GM06990 (cell line): ENCODE measurements at regions not wholly inside any gene's neighbourhood (a gene's known extent, or its start where the extent isn't known, plus 50 kb on each side); places are given as distances from the start of the nearest gene placed in this dataset.

Experiments used
- DNase-seq: peaks from one replicate; pipeline ENCODE4 v3.0.0-alpha.2; 2011; ENCODE audit not compliant: insufficient read length; ENCODE audit errors: extremely low read depth
- H3K27me3 ChIP-seq: replicated peaks from 2 replicates; pipeline ENCODE4 v1.6.0; 2011; ENCODE audit warnings: low read length; ENCODE audit not compliant: control insufficient read depth, insufficient read depth
- H3K36me3 ChIP-seq: 2 replicates; pipeline ENCODE4 v1.5.1; 2011; ENCODE audit warnings: low read length; ENCODE audit not compliant: control insufficient read depth, insufficient read depth
- H3K4me3 ChIP-seq: replicated peaks from 2 replicates; pipeline ENCODE4 v1.5.1; 2011; ENCODE audit warnings: low read depth, mild to moderate bottlenecking, control low read depth, low read length
- CTCF ChIP-seq: IDR thresholded peaks from 2 replicates; pipeline ENCODE4 v1.5.1; 2011; ENCODE audit warnings: low read length, control low read depth, mild to moderate bottlenecking, inconsistent platforms; ENCODE audit not compliant: insufficient read depth, poor library complexity, severe bottlenecking

DNA sequence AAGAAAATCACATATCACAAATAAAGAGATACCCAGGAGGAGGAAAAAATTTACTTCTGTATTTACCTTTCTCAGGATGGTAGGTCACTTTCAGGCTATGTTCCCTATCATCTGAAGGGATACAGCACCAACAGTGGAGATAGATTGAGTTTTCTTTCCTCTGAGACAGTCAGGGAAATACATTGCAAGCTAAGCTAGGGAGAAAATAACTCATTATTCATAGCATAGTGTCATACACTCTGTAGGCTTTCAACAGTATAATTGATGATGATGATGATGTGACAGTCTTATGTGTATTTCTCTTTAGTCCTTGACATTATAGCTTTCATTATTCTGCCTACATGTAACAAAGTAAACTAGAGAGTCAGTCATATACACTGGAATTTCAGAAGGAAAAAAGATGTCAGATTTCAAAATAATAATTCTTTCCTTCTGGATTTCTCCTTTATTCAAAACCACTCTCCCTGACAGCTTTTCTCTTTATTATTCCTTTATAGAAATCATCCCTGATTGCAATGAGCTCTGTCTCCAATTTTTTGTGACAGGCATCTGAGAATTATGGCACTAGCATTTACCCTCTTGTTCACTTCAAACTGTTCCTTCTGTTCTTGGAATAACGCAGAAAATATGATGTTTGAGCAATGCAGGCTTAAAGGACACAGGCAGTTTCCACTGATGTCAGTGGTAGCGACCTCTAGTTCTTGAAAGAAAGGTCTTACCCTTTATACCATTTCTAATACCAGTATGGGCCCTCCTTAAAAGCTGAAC lies 169.1 kb upstream of the EPHA5 start:
- no peak for DNase-seq
- H3K27me3 ChIP-seq, result no peaks in the 10 kb centered on the region
- H3K36me3 ChIP-seq, result no peaks in the 10 kb centered on the region

GRCh38 chr4:65834707-65835106 lies 164.4 kb upstream of the EPHA5 start:
- DNase-seq, result no peak
- Histone ChIP-seq H3K27me3 (no peaks in the 10 kb centered on the region), H3K4me3 (no peak overlapping the region), H3K36me3 (no peaks in the 10 kb centered on the region)
- TF ChIP-seq CTCF, result no peak

More for the DNA sequence above, 169.1 kb upstream of the EPHA5 start:
- no peak overlapping the region for H3K4me3 ChIP-seq
- TF ChIP-seq CTCF, result no peak

- no peak for TF ChIP-seq CTCF
- no peak for DNase-seq
- Histone ChIP-seq H3K36me3 (no peaks in the 10 kb centered on the region), H3K27me3 (no peaks in the 10 kb centered on the region), H3K4me3 (no peak overlapping the region)
Measured at GRCh38 chr4:65831828-65832227, 161.5 kb upstream of the EPHA5 start.

DNA sequence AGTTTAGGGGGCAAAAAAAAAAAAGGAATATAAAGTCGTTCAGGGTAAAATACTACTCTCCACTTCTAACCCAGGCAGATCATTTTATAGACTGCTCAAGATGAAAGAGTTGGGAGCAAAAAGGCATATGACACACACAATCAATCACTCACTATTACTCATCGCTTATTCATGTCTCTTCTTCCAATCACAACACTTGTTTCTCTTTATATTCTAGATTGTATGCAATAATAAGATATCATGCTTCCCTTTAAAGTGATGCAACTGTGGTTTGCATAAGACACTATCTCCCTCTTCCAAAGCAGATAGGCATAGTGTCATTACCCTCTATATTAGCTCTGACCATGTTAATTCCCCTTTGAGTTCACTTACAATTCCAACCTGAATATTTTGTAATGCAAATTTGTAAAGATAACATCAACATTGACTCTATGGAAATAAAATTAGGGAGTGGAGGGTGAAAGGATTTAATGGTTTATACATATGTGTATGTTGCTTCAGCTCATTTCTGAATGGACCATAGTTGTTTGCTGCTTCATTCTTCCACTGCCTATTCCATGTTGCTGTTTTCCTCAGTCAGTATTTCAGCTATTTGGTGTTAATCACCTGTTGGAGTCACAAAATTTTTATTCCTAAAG lies 154.9 kb upstream of the EPHA5 start:
- DNase-seq, result no peak
- Histone ChIP-seq H3K4me3 (no peak overlapping the region), H3K36me3 (no peaks in the 10 kb centered on the region), H3K27me3 (no peaks in the 10 kb centered on the region)
- no peak for TF ChIP-seq CTCF

DNA sequence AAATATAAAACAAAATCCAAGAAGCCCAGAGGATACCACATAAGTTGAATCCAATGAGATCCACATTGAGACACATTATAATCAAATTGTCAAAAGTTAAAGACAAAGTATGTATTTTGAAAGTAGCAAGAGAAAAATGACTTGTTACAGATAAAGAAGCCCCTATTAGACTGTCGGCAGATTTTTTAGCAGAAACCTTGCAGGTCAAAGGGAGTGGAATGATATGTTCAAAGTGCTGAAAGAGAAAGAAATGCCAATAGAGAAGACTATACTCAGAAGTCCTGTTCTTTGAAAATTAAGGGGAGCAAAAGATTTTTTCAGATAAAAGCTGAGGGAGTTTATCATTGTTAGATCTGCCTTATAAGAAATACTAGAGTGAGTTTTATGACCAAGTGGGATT lies 148.9 kb upstream of the EPHA5 start:
- Histone ChIP-seq H3K36me3 (no peaks in the 10 kb centered on the region), H3K4me3 (no peak overlapping the region), H3K27me3 (no peaks in the 10 kb centered on the region)
- no peak for DNase-seq
- TF ChIP-seq CTCF, result no peak
